SK-N-SH (cell line): ENCODE measurements at regions not wholly inside any gene's neighbourhood (a gene's known extent, or its start where the extent isn't known, plus 50 kb on each side); places are given as distances from the start of the nearest gene placed in this dataset.

ENCODE experiments used
- CTCF ChIA-PET: fragments of 300-600, 350-600 bp; formaldehyde crosslinking; extraction: SDS; loops from one replicate; lab custom pipeline; 2021; lab: Yijun Ruan, JAX
- POLR2A ChIA-PET: fragments of 350-600 bp; sonication (Branson Sonifier 250); formaldehyde crosslinking; extraction: SDS; loops from one replicate; lab custom pipeline; 2020; ENCODE audit warnings: antibody characterized with exemption, inconsistent platforms; lab: Yijun Ruan, JAX
- DNase-seq: peaks from one replicate; pipeline ENCODE4 v3.0.0; 2012
- H2AFZ ChIP-seq: fragments of 200-600 bp; sonication (generic); 2 replicates; pipeline ENCODE4 v1.8.1; 2016; ENCODE audit warnings: antibody characterized with exemption, mild to moderate bottlenecking, low read depth
- H3F3A ChIP-seq: fragments of 200-600 bp; sonication (generic); replicated peaks from 2 replicates; pipeline ENCODE3; 2016; ENCODE audit warnings: antibody characterized with exemption, mild to moderate bottlenecking; ENCODE audit not compliant: insufficient read depth
- H3K27ac ChIP-seq, 2 experiments: fragments of 200-500 bp in 1 of 2; fragments of 200-600 bp in 1 of 2; sonication (Bioruptor generic) in 1 of 2; sonication (generic), shearing (Covaris generic) in 1 of 2; 2 replicates each; pipeline versions ENCODE4 v1.5.1 to v1.6.1; 2014 to 2016; ENCODE audit warnings: low read depth in 2 of 2, inconsistent platforms in 1 of 2, low read length in 1 of 2, mild to moderate bottlenecking in 1 of 2, mixed read lengths in 1 of 2
- H3K27me3 ChIP-seq: fragments of 200-600 bp; sonication (generic), shearing (Covaris generic); 2 replicates; pipeline ENCODE4 v1.6.1; 2016; ENCODE audit warnings: mixed run types; ENCODE audit not compliant: insufficient read depth
- H3K36me3 ChIP-seq, 2 experiments: fragments of 200-500 bp in 1 of 2; fragments of 200-600 bp in 1 of 2; sonication (Bioruptor generic) in 1 of 2; sonication (generic) in 1 of 2; replicated peaks in 1 of 2; 2 replicates each; pipeline versions ENCODE3 to v1.5.1; 2014 to 2016; ENCODE audit warnings: low read length in 1 of 2, mild to moderate bottlenecking in 1 of 2; ENCODE audit not compliant: insufficient read depth in 2 of 2, control insufficient read depth in 1 of 2
- H3K4me1 ChIP-seq, 2 experiments: fragments of 200-500 bp in 1 of 2; fragments of 200-600 bp in 1 of 2; sonication (Bioruptor generic) in 1 of 2; sonication (generic), shearing (Covaris generic) in 1 of 2; 2 replicates each; pipeline versions ENCODE4 v1.5.1 to v1.6.1; 2014 to 2016; ENCODE audit warnings: low read depth in 1 of 2, low read length in 1 of 2, mixed run types in 1 of 2; ENCODE audit not compliant: insufficient read depth in 2 of 2, control insufficient read depth in 1 of 2
- H3K4me2 ChIP-seq: fragments of 200-600 bp; sonication (generic), shearing (Covaris generic); 2 replicates; pipeline ENCODE4 v1.6.1; 2017; ENCODE audit warnings: mixed run types
- H3K4me3 ChIP-seq, 2 experiments: fragments of 200-500 bp in 1 of 2; fragments of 200-600 bp in 1 of 2; sonication (Bioruptor generic) in 1 of 2; sonication (generic), shearing (Covaris generic) in 1 of 2; 2 replicates each; pipeline versions ENCODE4 v1.5.1 to v1.8.1; 2014 to 2016; ENCODE audit warnings: low read depth in 2 of 2, inconsistent platforms in 1 of 2, low read length in 1 of 2, mild to moderate bottlenecking in 1 of 2, mixed read lengths in 1 of 2, moderate library complexity in 1 of 2
- H3K79me2 ChIP-seq: fragments of 200-600 bp; sonication (generic); 2 replicates; pipeline ENCODE4 v1.8.1; 2017; ENCODE audit warnings: mild to moderate bottlenecking; ENCODE audit not compliant: insufficient read depth
- H3K9ac ChIP-seq: fragments of 200-600 bp; sonication (generic); 2 replicates; pipeline ENCODE4 v1.6.1; 2017; ENCODE audit warnings: mixed run types
- H3K9me2 ChIP-seq: fragments of 200-600 bp; sonication (generic); 2 replicates; pipeline ENCODE4 v1.6.1; 2017; ENCODE audit warnings: mixed run types
- H3K9me3 ChIP-seq: fragments of 200-600 bp; sonication (generic); 2 replicates; pipeline ENCODE4 v1.6.1; 2017; ENCODE audit warnings: mixed run types, mild to moderate bottlenecking, moderate library complexity
- H4K20me1 ChIP-seq: fragments of 200-600 bp; sonication (generic); 2 replicates; pipeline ENCODE4 v1.6.1; 2017; ENCODE audit warnings: mild to moderate bottlenecking, mixed run types; ENCODE audit not compliant: insufficient read depth
- CHD2 ChIP-seq: fragments of 150-350 bp; IDR thresholded peaks from 2 replicates; pipeline ENCODE4 v1.6.1; 2018; ENCODE audit warnings: low read length; ENCODE audit not compliant: partially characterized antibody
- ELF1 ChIP-seq: IDR thresholded peaks from 2 replicates; pipeline ENCODE4 v1.4.0; 2012
- EP300 ChIP-seq, 2 experiments: IDR thresholded peaks; 2 replicates each; pipeline versions ENCODE4 v1.4.0 to v1.6.1; 2012; ENCODE audit warnings: borderline replicate concordance in 1 of 2, low read depth in 1 of 2, low read length in 1 of 2
- EZH2phosphoT487 ChIP-seq: fragments of 200-600 bp; sonication (generic); IDR thresholded peaks from 2 replicates; pipeline ENCODE4 v1.6.1; 2017; ENCODE audit warnings: low read depth, mixed run types, mild to moderate bottlenecking, antibody characterized with exemption, moderate library complexity, borderline replicate concordance
- FOXJ3 ChIP-seq: sonication (generic); formaldehyde crosslinking; IDR thresholded peaks from 2 replicates; pipeline ENCODE4 v1.5.1; 2020; ENCODE audit warnings: mild to moderate bottlenecking, missing genetic modification reagents
- FOXM1 ChIP-seq: IDR thresholded peaks from 2 replicates; pipeline ENCODE4 v1.4.0; 2012; ENCODE audit warnings: low read depth, mild to moderate bottlenecking
- GATA2 ChIP-seq: sonication (generic); formaldehyde crosslinking; IDR thresholded peaks from 2 replicates; pipeline ENCODE4 v1.5.0; 2020; ENCODE audit warnings: mild to moderate bottlenecking, missing genetic modification reagents
- JUND ChIP-seq: IDR thresholded peaks from 2 replicates; pipeline ENCODE4 v1.4.0; 2012
- MEF2A ChIP-seq: IDR thresholded peaks from 2 replicates; pipeline ENCODE4 v1.4.0; 2012; ENCODE audit warnings: low read depth, borderline replicate concordance
- NRF1 ChIP-seq: IDR thresholded peaks from 2 replicates; pipeline ENCODE4 v1.6.1; 2012; ENCODE audit warnings: low read depth, mild to moderate bottlenecking, low read length
- POLR2AphosphoS5 ChIP-seq: IDR thresholded peaks from 2 replicates; pipeline ENCODE4 v1.6.1; 2012; ENCODE audit warnings: low read depth, low read length
- RCOR1 ChIP-seq: fragments of 150-350 bp; IDR thresholded peaks from 2 replicates; pipeline ENCODE4 v1.6.1; 2017; ENCODE audit warnings: antibody characterized with exemption, low read length
- RFX5 ChIP-seq: IDR thresholded peaks from 2 replicates; pipeline ENCODE4 v1.6.1; 2012; ENCODE audit warnings: mild to moderate bottlenecking, improper control_type of control experiment, low read length
- RXRA ChIP-seq: IDR thresholded peaks from 2 replicates; pipeline ENCODE4 v1.4.0; 2012; ENCODE audit warnings: low read depth, mild to moderate bottlenecking, borderline replicate concordance
- SMC3 ChIP-seq: IDR thresholded peaks from 2 replicates; pipeline ENCODE4 v1.6.1; 2012; ENCODE audit warnings: low read depth, low read length, improper control_type of control experiment
- TCF12 ChIP-seq: IDR thresholded peaks from 2 replicates; pipeline ENCODE4 v1.4.0; 2012
- TEAD4 ChIP-seq: IDR thresholded peaks from 2 replicates; pipeline ENCODE4 v1.4.0; 2012; ENCODE audit warnings: mild to moderate bottlenecking, borderline replicate concordance; ENCODE audit not compliant: insufficient read depth
- WGBS: methylation state at CpG from one replicate; pipeline ENCODE4 v1.1.6; 2017; ENCODE audit warnings: low lambda C conversion rate; 5-methylcytosine and 5-hydroxymethylcytosine counted together
- TF ChIP-seq, protein P1 (sequence below): IDR thresholded peaks from 2 replicates; pipeline ENCODE4 v1.6.1; 2012; ENCODE audit warnings: mild to moderate bottlenecking, low read depth, low read length, moderate library complexity
- TF ChIP-seq, protein P2 (sequence below): fragments of 150-350 bp; IDR thresholded peaks from 2 replicates; pipeline ENCODE4 v1.6.1; 2017; ENCODE audit warnings: antibody characterized with exemption, low read length, low read depth, borderline replicate concordance
- TF ChIP-seq, protein P3 (sequence below): IDR thresholded peaks from 2 replicates; pipeline ENCODE4 v1.4.0; 2012; ENCODE audit warnings: low read depth
- TF ChIP-seq, protein P4 (sequence below): IDR thresholded peaks from 2 replicates; pipeline ENCODE4 v1.4.0; 2012; ENCODE audit warnings: low read depth, borderline replicate concordance

DNA sequence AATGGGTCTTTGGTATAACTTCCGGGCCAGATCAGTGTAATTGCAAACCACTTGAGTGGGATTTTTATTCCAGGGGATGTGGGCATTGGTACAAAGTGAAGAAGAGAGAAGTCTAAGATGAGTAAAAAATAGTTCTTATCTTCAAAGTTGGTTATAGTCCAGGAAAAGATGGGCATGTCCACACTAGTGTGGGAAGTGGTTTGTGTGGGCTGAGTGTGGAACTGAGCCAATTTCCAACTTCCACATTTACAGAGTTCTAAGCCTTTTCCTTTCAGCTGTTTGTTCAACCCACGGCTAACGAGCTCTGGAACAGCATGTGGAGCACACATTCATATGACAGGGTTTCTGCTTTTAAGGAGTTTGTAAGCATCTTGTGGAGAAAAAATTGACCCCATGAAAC is 72.3 kb upstream of the IFNGR1 start:
- TF ChIP-seq RXRA (no peak), RCOR1 (no peak), CHD2 (no peak), POLR2AphosphoS5 (no peak), NRF1 (no peak), EZH2phosphoT487 (no peak), EP300 (IDR thresholded peaks at IDR 0.05; ENCODE audit: borderline replicate concordance in 1 of 2, low read depth in 1 of 2, low read length in 1 of 2) (no peak), JUND (no peak)
- TF ChIP-seq, protein P1, sequence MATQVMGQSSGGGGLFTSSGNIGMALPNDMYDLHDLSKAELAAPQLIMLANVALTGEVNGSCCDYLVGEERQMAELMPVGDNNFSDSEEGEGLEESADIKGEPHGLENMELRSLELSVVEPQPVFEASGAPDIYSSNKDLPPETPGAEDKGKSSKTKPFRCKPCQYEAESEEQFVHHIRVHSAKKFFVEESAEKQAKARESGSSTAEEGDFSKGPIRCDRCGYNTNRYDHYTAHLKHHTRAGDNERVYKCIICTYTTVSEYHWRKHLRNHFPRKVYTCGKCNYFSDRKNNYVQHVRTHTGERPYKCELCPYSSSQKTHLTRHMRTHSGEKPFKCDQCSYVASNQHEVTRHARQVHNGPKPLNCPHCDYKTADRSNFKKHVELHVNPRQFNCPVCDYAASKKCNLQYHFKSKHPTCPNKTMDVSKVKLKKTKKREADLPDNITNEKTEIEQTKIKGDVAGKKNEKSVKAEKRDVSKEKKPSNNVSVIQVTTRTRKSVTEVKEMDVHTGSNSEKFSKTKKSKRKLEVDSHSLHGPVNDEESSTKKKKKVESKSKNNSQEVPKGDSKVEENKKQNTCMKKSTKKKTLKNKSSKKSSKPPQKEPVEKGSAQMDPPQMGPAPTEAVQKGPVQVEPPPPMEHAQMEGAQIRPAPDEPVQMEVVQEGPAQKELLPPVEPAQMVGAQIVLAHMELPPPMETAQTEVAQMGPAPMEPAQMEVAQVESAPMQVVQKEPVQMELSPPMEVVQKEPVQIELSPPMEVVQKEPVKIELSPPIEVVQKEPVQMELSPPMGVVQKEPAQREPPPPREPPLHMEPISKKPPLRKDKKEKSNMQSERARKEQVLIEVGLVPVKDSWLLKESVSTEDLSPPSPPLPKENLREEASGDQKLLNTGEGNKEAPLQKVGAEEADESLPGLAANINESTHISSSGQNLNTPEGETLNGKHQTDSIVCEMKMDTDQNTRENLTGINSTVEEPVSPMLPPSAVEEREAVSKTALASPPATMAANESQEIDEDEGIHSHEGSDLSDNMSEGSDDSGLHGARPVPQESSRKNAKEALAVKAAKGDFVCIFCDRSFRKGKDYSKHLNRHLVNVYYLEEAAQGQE = no peak
- TF ChIP-seq, protein P2, sequence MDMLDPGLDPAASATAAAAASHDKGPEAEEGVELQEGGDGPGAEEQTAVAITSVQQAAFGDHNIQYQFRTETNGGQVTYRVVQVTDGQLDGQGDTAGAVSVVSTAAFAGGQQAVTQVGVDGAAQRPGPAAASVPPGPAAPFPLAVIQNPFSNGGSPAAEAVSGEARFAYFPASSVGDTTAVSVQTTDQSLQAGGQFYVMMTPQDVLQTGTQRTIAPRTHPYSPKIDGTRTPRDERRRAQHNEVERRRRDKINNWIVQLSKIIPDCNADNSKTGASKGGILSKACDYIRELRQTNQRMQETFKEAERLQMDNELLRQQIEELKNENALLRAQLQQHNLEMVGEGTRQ = no peak
- TF ChIP-seq, protein P3, sequence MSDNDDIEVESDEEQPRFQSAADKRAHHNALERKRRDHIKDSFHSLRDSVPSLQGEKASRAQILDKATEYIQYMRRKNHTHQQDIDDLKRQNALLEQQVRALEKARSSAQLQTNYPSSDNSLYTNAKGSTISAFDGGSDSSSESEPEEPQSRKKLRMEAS = no peak
- H3K36me3 ChIP-seq = no peaks in the 10 kb centered on the region
- no peaks in the 10 kb centered on the region; the same call in 1 of the 2 replicates for H3K27me3 ChIP-seq
- no peaks in the 10 kb centered on the region for H3F3A ChIP-seq
- H3K79me2 ChIP-seq = no peaks in the 10 kb centered on the region
- ChIA-PET CTCF (interaction anchor here (0.9 to 1.8 kb wide), 4 partner anchors 10 to 27 kb away, joined by 3 to 6 read pairs (median 4); no protein-coding TSS in a partner anchor), POLR2A (no interaction called here)
- no peak overlapping the region for H3K27ac ChIP-seq
- H2AFZ ChIP-seq = no peak overlapping the region
- no peaks in the 10 kb centered on the region for H3K9me3 ChIP-seq
- no peaks in the 10 kb centered on the region for H3K9me2 ChIP-seq
- H3K4me3 ChIP-seq = no peak overlapping the region
- no peak overlapping the region for H3K4me2 ChIP-seq
- WGBS = 8% methylated on average over 3 of the region's 3 CpGs
- DNase-seq = no peak
- H3K9ac ChIP-seq = no peak overlapping the region
- no peaks in the 10 kb centered on the region for H4K20me1 ChIP-seq
- H3K4me1 ChIP-seq = no peaks in the 10 kb centered on the region

DNA sequence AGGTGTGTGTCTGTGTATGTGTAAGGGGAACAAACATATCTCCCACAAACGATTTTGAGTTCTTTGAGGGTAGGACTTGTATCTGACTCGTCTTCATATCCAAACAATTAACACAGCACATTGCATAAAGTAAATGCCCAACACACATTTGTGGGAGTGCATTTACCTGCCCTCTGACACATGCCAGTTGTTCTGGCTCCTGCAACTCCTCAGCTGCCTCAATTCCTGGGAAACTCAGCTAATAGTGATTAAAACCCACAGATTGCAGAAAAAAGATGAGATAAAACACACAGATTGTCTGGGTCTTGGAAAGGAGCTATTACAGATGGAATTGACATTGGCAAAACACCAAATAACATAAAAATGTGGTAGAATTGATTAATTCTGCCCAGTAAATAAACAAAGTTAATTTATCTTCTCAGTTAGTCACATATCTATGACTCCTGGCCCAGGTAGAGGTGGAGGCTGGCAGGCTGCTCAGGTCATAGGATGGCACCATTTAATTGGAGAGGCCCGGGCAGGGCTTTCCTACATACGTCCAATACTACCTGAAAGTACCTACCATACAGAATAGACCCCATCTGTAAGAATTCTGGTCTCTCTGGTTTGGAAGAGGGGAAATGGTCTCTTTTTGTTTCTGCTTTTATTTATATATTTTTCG is 71.5 kb upstream of the IFNGR1 start:
- WGBS = 6% methylated on average over 5 of the region's 5 CpGs
- TF ChIP-seq MEF2A = no peak
- no peak for TF ChIP-seq RFX5
- TF ChIP-seq, protein P4, sequence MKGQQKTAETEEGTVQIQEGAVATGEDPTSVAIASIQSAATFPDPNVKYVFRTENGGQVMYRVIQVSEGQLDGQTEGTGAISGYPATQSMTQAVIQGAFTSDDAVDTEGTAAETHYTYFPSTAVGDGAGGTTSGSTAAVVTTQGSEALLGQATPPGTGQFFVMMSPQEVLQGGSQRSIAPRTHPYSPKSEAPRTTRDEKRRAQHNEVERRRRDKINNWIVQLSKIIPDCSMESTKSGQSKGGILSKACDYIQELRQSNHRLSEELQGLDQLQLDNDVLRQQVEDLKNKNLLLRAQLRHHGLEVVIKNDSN = no peak
- TF ChIP-seq RCOR1 = no peak
- TF ChIP-seq FOXM1 = no peak
- TF ChIP-seq TCF12 = no peak
- TF ChIP-seq FOXJ3 (CRISPR knock-in tag) = no peak
- no peak for TF ChIP-seq SMC3
- no peak for TF ChIP-seq ELF1
- no peak for TF ChIP-seq GATA2
- no peak for TF ChIP-seq TEAD4
- TF ChIP-seq, all 33 proteins: peak for 0

More for the DNA sequence above, 71.5 kb upstream of the IFNGR1 start:
- Histone ChIP-seq H4K20me1 (no peaks in the 10 kb centered on the region), H3K4me3 (no peak overlapping the region), H2AFZ (no peak overlapping the region), H3K27ac (no peak overlapping the region), H3K36me3 (no peaks in the 10 kb centered on the region), H3F3A (no peaks in the 10 kb centered on the region), H3K9me2 (no peaks in the 10 kb centered on the region), H3K79me2 (no peaks in the 10 kb centered on the region), H3K4me1 (no peaks in the 10 kb centered on the region), H3K9me3 (no peaks in the 10 kb centered on the region), H3K9ac (no peak overlapping the region), H3K4me2 (no peak overlapping the region), H3K27me3 (no peaks in the 10 kb centered on the region; the same call in 1 of the 2 replicates)
- ChIA-PET CTCF (interaction anchor here (1.5 kb wide), 1 partner anchor 14 kb away, joined by 4 read pairs; no protein-coding TSS in a partner anchor), POLR2A (no interaction called here)
- no peak for DNase-seq
